A549 (cell line): ENCODE measurements at regions not wholly inside any gene's neighbourhood (a gene's known extent, or its start where the extent isn't known, plus 50 kb on each side); places are given as distances from the start of the nearest gene placed in this dataset.

Source experiments
- ATAC-seq, 2 experiments: fragments of 200-7000 bp in 1 of 2; fragments of >200 bp in 1 of 2; cut with Nextera tagmentation in 1 of 2; cut with Tn5 transposase in 1 of 2; 3 replicates each; pipeline versions ENCODE4 v1.8.0 to v1.9.1; 2018 to 2020; ENCODE audit warnings: mild to moderate bottlenecking in 1 of 2, moderate library complexity in 1 of 2
- CTCF ChIA-PET: fragments of 300-600 bp; sonication (Branson Sonifier 250); formaldehyde crosslinking; extraction: SDS; loops from one replicate; lab custom pipeline; 2021; ENCODE audit warnings: antibody characterized with exemption, inconsistent platforms; lab: Yijun Ruan, JAX
- POLR2A ChIA-PET: fragments of 350-600 bp; formaldehyde crosslinking; extraction: SDS; loops from one replicate; lab custom pipeline; 2021; ENCODE audit warnings: antibody characterized with exemption, inconsistent platforms; lab: Yijun Ruan, JAX
- DNase-seq, 2 experiments: peaks; one replicate each; pipeline versions ENCODE4 v3.0.0 to v3.0.0-alpha.2; 2011 to 2016; ENCODE audit warnings: low read depth in 1 of 2, low spot score in 1 of 2
- FAIRE-seq: peaks from 2 replicates; lab custom pipeline; 2011; peaks lifted over from hg19 to GRCh38; lab: Jason Lieb, UNC
- H3K27ac ChIP-seq, 2 experiments: fragments of >200 bp; sonication (Bioruptor Twin); formaldehyde crosslinking; 3 replicates each; pipeline ENCODE4 v1.5.1; 2016 to 2017
- H3K4me1 ChIP-seq: fragments of >200 bp; sonication (Bioruptor Twin); formaldehyde crosslinking; 3 replicates; pipeline ENCODE4 v1.6.1; 2016
- H3K4me2 ChIP-seq: fragments of >200 bp; sonication (Bioruptor Twin); formaldehyde crosslinking; 3 replicates; pipeline ENCODE4 v1.6.1; 2016
- H3K4me3 ChIP-seq: fragments of >200 bp; sonication (Bioruptor Twin); formaldehyde crosslinking; 3 replicates; pipeline ENCODE4 v1.5.1; 2016
- H3K9me3 ChIP-seq: fragments of >200 bp; sonication (Bioruptor Twin); formaldehyde crosslinking; 3 replicates; pipeline ENCODE4 v1.6.1; 2016
- ATOH8 ChIP-seq: fragments of 250-450 bp; sonication (Bioruptor Pico); IDR thresholded peaks from 2 replicates; pipeline ENCODE4 v1.5.0; 2020; ENCODE audit warnings: low read depth, mild to moderate bottlenecking, moderate library complexity
- BCL3 ChIP-seq: fragments of >200 bp; sonication (Bioruptor Twin); formaldehyde crosslinking; IDR thresholded peaks from 3 replicates; pipeline ENCODE4 v1.6.1; 2016
- CBX8 ChIP-seq: fragments of 200-600 bp; sonication (generic); IDR thresholded peaks from 2 replicates; pipeline ENCODE4 v1.6.1; 2016
- CHD2 ChIP-seq: fragments of 150-350 bp; IDR thresholded peaks from 2 replicates; pipeline ENCODE4 v1.6.1; 2014; ENCODE audit warnings: low read length; ENCODE audit not compliant: partially characterized antibody
- CHD4 ChIP-seq: fragments of 200-600 bp; sonication (generic); IDR thresholded peaks from 2 replicates; pipeline ENCODE4 v1.6.1; 2016; ENCODE audit warnings: antibody characterized with exemption, mild to moderate bottlenecking, borderline replicate concordance
- EHF ChIP-seq: fragments of 250-450 bp; sonication (Bioruptor Pico); IDR thresholded peaks from 2 replicates; pipeline ENCODE4 v1.5.0; 2020; ENCODE audit warnings: mild to moderate bottlenecking
- ELK1 ChIP-seq: fragments of 150-350 bp; IDR thresholded peaks from 2 replicates; pipeline ENCODE4 v1.6.1; 2014; ENCODE audit warnings: low read depth, mild to moderate bottlenecking, low read length
- EP300 ChIP-seq, 2 experiments: fragments of >200 bp; sonication (Bioruptor Twin); formaldehyde crosslinking; IDR thresholded peaks; 2 replicates in 1 of 2; 3 replicates in 1 of 2; pipeline ENCODE4 v1.6.1; 2016 to 2017
- ESRRA ChIP-seq: fragments of 150-350 bp; IDR thresholded peaks from 2 replicates; pipeline ENCODE4 v1.6.1; 2014; ENCODE audit warnings: mild to moderate bottlenecking, low read length, borderline replicate concordance
- FOXS1 ChIP-seq: fragments of 250-450 bp; sonication (Bioruptor Pico); IDR thresholded peaks from 2 replicates; pipeline ENCODE4 v1.5.0; 2020; ENCODE audit warnings: mild to moderate bottlenecking, moderate library complexity
- GATA3 ChIP-seq: IDR thresholded peaks from 2 replicates; pipeline ENCODE4 v1.6.1; 2012; ENCODE audit warnings: borderline replicate concordance
- HEYL ChIP-seq: fragments of 250-450 bp; sonication (Bioruptor Pico); IDR thresholded peaks from 2 replicates; pipeline ENCODE4 v1.8.0; 2021; ENCODE audit warnings: mild to moderate bottlenecking, moderate library complexity
- HMGXB4 ChIP-seq: fragments of 250-450 bp; sonication (Bioruptor Pico); IDR thresholded peaks from 2 replicates; pipeline ENCODE4 v1.5.0; 2021; ENCODE audit warnings: mild to moderate bottlenecking, moderate library complexity, borderline replicate concordance
- HOXB5 ChIP-seq: fragments of 250-450 bp; sonication (Bioruptor Pico); IDR thresholded peaks from 2 replicates; pipeline ENCODE4 v1.5.0; 2020; ENCODE audit warnings: mild to moderate bottlenecking, moderate library complexity
- JUN ChIP-seq, 2 experiments: fragments of >200 bp; sonication (Bioruptor Twin); formaldehyde crosslinking; IDR thresholded peaks; 2 replicates in 1 of 2; 3 replicates in 1 of 2; pipeline ENCODE4 v1.6.1; 2016 to 2017
- MAZ ChIP-seq: fragments of 150-350 bp; IDR thresholded peaks from 2 replicates; pipeline ENCODE4 v1.6.1; 2014; ENCODE audit warnings: antibody characterized with exemption, low read depth, low read length, borderline replicate concordance
- NFE2L2 ChIP-seq: fragments of 150-350 bp; conservative IDR thresholded peaks from 2 replicates; pipeline ENCODE4 v1.6.1; 2014; ENCODE audit warnings: low read length
- NR3C1 ChIP-seq: fragments of >200 bp; sonication (Bioruptor Twin); formaldehyde crosslinking; IDR thresholded peaks from 3 replicates; pipeline ENCODE4 v1.6.1; 2017
- PHF8 ChIP-seq: fragments of 200-600 bp; sonication (generic); IDR thresholded peaks from 2 replicates; pipeline ENCODE4 v1.6.1; 2016; ENCODE audit warnings: low read depth, mild to moderate bottlenecking, antibody characterized with exemption, moderate library complexity, borderline replicate concordance
- POLR2AphosphoS2 ChIP-seq: conservative IDR thresholded peaks from 2 replicates; pipeline ENCODE4 v1.6.1; 2012; ENCODE audit warnings: low read length, improper control_type of control experiment, inconsistent platforms
- RARB ChIP-seq: fragments of 250-450 bp; sonication (Bioruptor Pico); IDR thresholded peaks from 2 replicates; pipeline ENCODE4 v1.8.0; 2021; ENCODE audit warnings: mild to moderate bottlenecking, moderate library complexity
- RFX5 ChIP-seq: fragments of 450-650 bp; IDR thresholded peaks from 2 replicates; pipeline ENCODE4 v1.7.1; 2014; ENCODE audit warnings: antibody characterized with exemption, mild to moderate bottlenecking, moderate library complexity
- USF2 ChIP-seq: fragments of 450-650 bp; IDR thresholded peaks from 2 replicates; pipeline ENCODE4 v1.6.1; 2014; ENCODE audit warnings: antibody characterized with exemption
- ZFP36 ChIP-seq: fragments of 450-650 bp; IDR thresholded peaks from 2 replicates; pipeline ENCODE4 v1.6.1; 2014; ENCODE audit warnings: borderline replicate concordance; ENCODE audit not compliant: partially characterized antibody
- ZNF302 ChIP-seq: fragments of 250-450 bp; sonication (Bioruptor Pico); IDR thresholded peaks from 2 replicates; pipeline ENCODE4 v1.9.0; 2021; ENCODE audit warnings: inconsistent platforms, mild to moderate bottlenecking, moderate library complexity
- WGBS: methylation state at CpG from one replicate; pipeline ENCODE4 v1.1.6; 2017; ENCODE audit errors: missing lambda C conversion rate; 5-methylcytosine and 5-hydroxymethylcytosine counted together

GRCh38 chr1:11379851-11380250, 99.1 kb upstream of the DISP3 start:
- peaks cover 4% of the 10 kb centered on the region; the same call in 1 of the 3 replicates for H3K9me3 ChIP-seq
- ChIA-PET CTCF (interaction anchor here (0.9 kb wide), 1 partner anchor 262 kb away, joined by 3 read pairs; no protein-coding TSS in a partner anchor), POLR2A (no interaction called here)
- ATAC-seq = no peak
- H3K4me2 ChIP-seq = no peak overlapping the region
- H3K4me3 ChIP-seq = no peak overlapping the region
- FAIRE-seq = no peak
- DNase-seq = no peak
- H3K4me1 ChIP-seq = no peaks in the 10 kb centered on the region
- no peak overlapping the region for H3K27ac ChIP-seq
- 10% methylated on average over 8 of the region's 8 CpGs for WGBS
- TF ChIP-seq USF2 (no peak), EHF (CRISPR knock-in tag) (no peak), ELK1 (no peak), HOXB5 (CRISPR knock-in tag) (no peak), NFE2L2 (no peak), PHF8 (no peak)

GRCh38 chr1:11380500-11380899, 98.5 kb upstream of the DISP3 start:
- TF ChIP-seq ESRRA (no peak), CHD4 (no peak), ZNF302 (no peak), NFE2L2 (no peak), RARB (CRISPR knock-in tag) (no peak), FOXS1 (CRISPR knock-in tag) (no peak), GATA3 (no peak), ATOH8 (CRISPR knock-in tag) (no peak), EP300 (IDR thresholded peaks at IDR 0.05) (no peak)
- ChIA-PET CTCF (no interaction called here), POLR2A (no interaction called here)
- Histone ChIP-seq H3K4me1 (no peaks in the 10 kb centered on the region), H3K9me3 (peaks cover 4% of the 10 kb centered on the region; the same call in 1 of the 3 replicates), H3K4me3 (no peak overlapping the region), H3K4me2 (no peak overlapping the region), H3K27ac (no peak overlapping the region)
- WGBS = 28% methylated on average over 5 of the region's 5 CpGs
- FAIRE-seq (no peak), ATAC-seq (no peak), DNase-seq (no peak)

- CTCF ChIA-PET = no interaction called here
- 46% methylated on average over 10 of the region's 10 CpGs for WGBS
- Histone ChIP-seq H3K4me1 (no peaks in the 10 kb centered on the region), H3K4me3 (no peak overlapping the region), H3K4me2 (no peak overlapping the region), H3K9me3 (peaks cover 4% of the 10 kb centered on the region; the same call in 1 of the 3 replicates), H3K27ac (no peak overlapping the region)
- no peak for FAIRE-seq
- POLR2A ChIA-PET = no interaction called here
- no peak for DNase-seq
- TF ChIP-seq RFX5 (no peak), JUN (IDR thresholded peaks at IDR 0.05) (no peak)
- TF ChIP-seq, all 56 proteins: peak for 0
- no peak for ATAC-seq
Observed at GRCh38 chr1:11383553-11384169, 95.3 kb upstream of the DISP3 start.

GRCh38 chr1:11384170-11384554, 94.8 kb upstream of the DISP3 start:
- H3K9me3 ChIP-seq = peaks cover 4% of the 10 kb centered on the region; the same call in 1 of the 3 replicates
- DNase-seq = no peak
- POLR2A ChIA-PET = no interaction called here
- CTCF ChIA-PET = no interaction called here
- no peak for ATAC-seq
- no peak overlapping the region for H3K4me3 ChIP-seq
- no peak overlapping the region for H3K27ac ChIP-seq
- WGBS = 35% methylated on average over 6 of the region's 6 CpGs
- H3K4me2 ChIP-seq = no peak overlapping the region
- H3K4me1 ChIP-seq = no peaks in the 10 kb centered on the region
- FAIRE-seq = no peak
- TF ChIP-seq CHD2 = no peak
- TF ChIP-seq BCL3 = no peak
- TF ChIP-seq CBX8 = no peak
- TF ChIP-seq HEYL (CRISPR knock-in tag) = no peak
- no peak for TF ChIP-seq POLR2AphosphoS2
- no peak for TF ChIP-seq ZFP36
- TF ChIP-seq HMGXB4 (CRISPR knock-in tag) = no peak
- no peak for TF ChIP-seq NR3C1
- no peak for TF ChIP-seq MAZ
- TF ChIP-seq PHF8 = no peak
